Activated naive CD8-positive, alpha-beta T cell treated with anti-CD3 and anti-CD28 coated beads, Interleukin-2, amount 10 ng/mL, durations not matched to agents 7 days and 5 days (primary cell): ENCODE measurements at regions not wholly inside any gene's neighbourhood (a gene's known extent, or its start where the extent isn't known, plus 50 kb on each side); places are given as distances from the start of the nearest gene placed in this dataset.

Experiments used
- ATAC-seq: fragments of 150-1000 bp; cut with Tn5 transposase; one replicate; pipeline ENCODE4 v1.10.0; 2021; ENCODE audit warnings: low read depth, moderate library complexity
- POLR2A ChIA-PET: fragments of 350-600 bp; sonication (Branson Sonifier 250); formaldehyde crosslinking; loops from one replicate; lab custom pipeline; 2021; ENCODE audit warnings: antibody characterized with exemption; lab: Charles Lee
- DNase-seq: peaks from one replicate; pipeline ENCODE4 v3.0.0; 2021
- H3K27ac Mint-ChIP-seq: one replicate; pipeline ENCODE4 v1.8.0; 2022; ENCODE audit warnings: mild to moderate bottlenecking, mixed read lengths
- H3K27me3 Mint-ChIP-seq: one replicate; pipeline ENCODE4 v1.8.0; 2022; ENCODE audit warnings: mild to moderate bottlenecking, moderate library complexity, mixed read lengths
- H3K36me3 Mint-ChIP-seq: one replicate; pipeline ENCODE4 v1.8.0; 2021; ENCODE audit warnings: mild to moderate bottlenecking, mixed read lengths
- H3K4me1 Mint-ChIP-seq: one replicate; pipeline ENCODE4 v1.8.0; 2021; ENCODE audit warnings: mixed read lengths
- H3K4me3 Mint-ChIP-seq: one replicate; pipeline ENCODE4 v1.8.0; 2022; ENCODE audit warnings: mild to moderate bottlenecking, moderate library complexity, mixed read lengths
- H3K9me3 Mint-ChIP-seq: one replicate; pipeline ENCODE4 v1.8.0; 2021; ENCODE audit warnings: mixed read lengths

DNA sequence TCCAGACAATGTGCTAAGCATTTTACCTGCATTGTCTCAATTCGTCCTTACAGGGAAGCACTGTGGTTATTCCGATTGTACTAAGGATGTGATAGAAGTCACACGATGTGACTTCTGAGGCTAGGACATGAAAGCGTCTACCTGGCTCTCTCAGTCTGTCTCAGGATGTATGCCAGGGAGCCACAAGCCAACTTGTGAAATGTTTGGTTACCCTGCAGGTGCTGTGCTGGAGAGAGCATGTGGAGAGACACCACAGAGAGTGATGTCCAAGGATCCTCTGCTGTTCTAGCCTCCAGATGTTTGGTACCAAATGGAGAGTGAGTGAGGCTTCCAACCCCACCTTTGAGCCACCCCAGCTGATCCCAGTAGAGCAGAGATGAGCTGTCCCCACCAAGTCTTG lies 120.1 kb upstream of the IL12B start:
- POLR2A ChIA-PET, result no interaction called here
- no peaks in the 10 kb centered on the region for H3K4me1 Mint-ChIP-seq
- DNase-seq (no peak), ATAC-seq (no peak)
- H3K9me3 Mint-ChIP-seq, result peaks cover 3% of the 10 kb centered on the region
- no peak overlapping the region for H3K4me3 Mint-ChIP-seq
- no peaks in the 10 kb centered on the region for H3K36me3 Mint-ChIP-seq
- H3K27ac Mint-ChIP-seq, result no peak overlapping the region
- peaks cover 35% of the 10 kb centered on the region for H3K27me3 Mint-ChIP-seq

GRCh38 chr5:159451197-159452052 lies 121.1 kb upstream of the IL12B start:
- no peak overlapping the region for H3K4me3 Mint-ChIP-seq
- no peak overlapping the region for H3K27ac Mint-ChIP-seq
- H3K36me3 Mint-ChIP-seq, result no peaks in the 10 kb centered on the region
- DNase-seq, result no peak
- H3K4me1 Mint-ChIP-seq, result peaks cover 3% of the 10 kb centered on the region
- peaks cover 3% of the 10 kb centered on the region for H3K9me3 Mint-ChIP-seq
- ATAC-seq, result no peak
- H3K27me3 Mint-ChIP-seq, result peaks cover 41% of the 10 kb centered on the region
- POLR2A ChIA-PET, result no interaction called here

- Mint-ChIP-seq H3K27ac (no peak overlapping the region), H3K9me3 (peaks cover 3% of the 10 kb centered on the region), H3K27me3 (peaks cover 46% of the 10 kb centered on the region), H3K4me1 (peaks cover 11% of the 10 kb centered on the region), H3K4me3 (no peak overlapping the region), H3K36me3 (no peaks in the 10 kb centered on the region)
- DNase-seq (no peak), ATAC-seq (no peak)
- POLR2A ChIA-PET, result interaction anchor here (1.2 kb wide), 1 partner anchor 42 kb away, joined by 3 read pairs; no protein-coding TSS in a partner anchor
Measured at GRCh38 chr5:159452480-159453167, 122.3 kb upstream of the IL12B start.

- Mint-ChIP-seq H3K4me3 (no peak overlapping the region), H3K9me3 (peaks cover 3% of the 10 kb centered on the region), H3K36me3 (no peaks in the 10 kb centered on the region), H3K4me1 (peaks cover 12% of the 10 kb centered on the region), H3K27ac (no peak overlapping the region), H3K27me3 (peaks cover 46% of the 10 kb centered on the region)
- no peak for DNase-seq
- POLR2A ChIA-PET, result interaction anchor here (1.2 kb wide), 1 partner anchor 43 kb away, joined by 3 read pairs; no protein-coding TSS in a partner anchor
- no peak for ATAC-seq
Measured at GRCh38 chr5:159453209-159453608, 122.9 kb upstream of the IL12B start.

DNA sequence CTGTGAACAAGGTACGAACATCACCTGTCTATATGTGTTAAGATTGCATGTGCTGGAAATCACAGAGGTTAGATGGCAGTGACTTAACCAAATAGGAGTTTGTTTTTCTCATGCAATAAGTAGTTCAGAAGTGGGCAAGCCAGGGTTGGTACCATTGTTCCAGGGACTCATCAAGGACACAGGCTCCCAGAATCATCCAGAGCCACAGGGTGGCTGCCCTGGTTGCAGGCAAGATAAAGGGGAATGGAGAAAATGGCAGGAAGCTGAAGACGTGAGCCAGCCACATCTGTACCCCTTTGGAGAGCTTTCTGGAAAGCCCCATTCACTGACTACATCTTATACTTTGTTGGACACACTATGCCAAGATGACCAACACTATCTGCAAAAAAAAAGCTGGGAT lies 126.0 kb upstream of the IL12B start:
- no peak overlapping the region for H3K4me3 Mint-ChIP-seq

DNA sequence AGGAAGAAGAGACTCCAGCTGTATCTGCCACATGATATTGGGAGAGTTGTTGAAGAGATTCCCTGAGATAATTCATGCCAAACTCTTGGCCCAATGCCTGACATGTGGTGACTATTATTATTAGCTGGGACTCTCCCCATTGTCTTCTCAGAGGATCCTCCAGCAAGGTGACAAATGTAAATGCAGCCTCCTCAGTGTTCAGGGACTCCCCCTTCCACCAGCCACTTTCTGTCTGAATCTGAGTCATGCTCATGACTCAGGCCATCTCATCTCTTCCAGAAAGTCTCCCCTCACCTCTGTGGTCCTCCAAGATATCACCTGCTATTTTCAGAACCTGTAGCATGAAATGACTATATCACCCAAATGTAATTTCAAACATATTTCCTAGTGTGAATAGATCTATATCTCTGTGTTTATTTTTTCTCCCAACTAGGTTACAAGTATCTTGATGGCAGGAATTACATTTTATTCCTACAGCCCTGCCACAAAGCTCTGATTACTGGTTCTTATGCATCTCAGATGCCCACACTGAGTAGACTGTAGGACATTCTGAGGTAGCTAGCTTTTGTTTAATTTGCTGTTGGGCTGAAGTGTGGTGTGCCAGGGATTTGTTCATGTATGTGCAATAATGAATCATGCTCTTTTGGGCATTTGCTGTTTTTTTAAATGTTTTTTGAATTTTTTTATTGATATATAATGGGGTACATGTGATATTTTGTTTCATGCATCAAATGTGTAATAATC lies 126.6 kb upstream of the IL12B start:
- Mint-ChIP-seq H3K4me3 (no peak overlapping the region), H3K27me3 (peaks cover 43% of the 10 kb centered on the region), H3K36me3 (no peaks in the 10 kb centered on the region), H3K9me3 (peaks cover 6% of the 10 kb centered on the region), H3K4me1 (peaks cover 29% of the 10 kb centered on the region), H3K27ac (no peak overlapping the region)
- peak; percentile 79 for ATAC-seq
- POLR2A ChIA-PET, result interaction anchor here (1.2 kb wide), 1 partner anchor 44 kb away, joined by 4 read pairs; no protein-coding TSS in a partner anchor
- DNase-seq, result no peak

More for the DNA sequence above, 126.0 kb upstream of the IL12B start:
- Mint-ChIP-seq H3K9me3 (peaks cover 6% of the 10 kb centered on the region), H3K4me1 (peaks cover 29% of the 10 kb centered on the region), H3K36me3 (no peaks in the 10 kb centered on the region), H3K27ac (no peak overlapping the region), H3K27me3 (peaks cover 43% of the 10 kb centered on the region)
- ATAC-seq, result no peak
- POLR2A ChIA-PET, result interaction anchor here (1.2 kb wide), 1 partner anchor 44 kb away, joined by 4 read pairs; no protein-coding TSS in a partner anchor
- DNase-seq, result no peak

- Mint-ChIP-seq H3K4me1 (peaks cover 29% of the 10 kb centered on the region), H3K27ac (no peak overlapping the region), H3K27me3 (peaks cover 49% of the 10 kb centered on the region), H3K36me3 (no peaks in the 10 kb centered on the region), H3K4me3 (no peak overlapping the region), H3K9me3 (peaks cover 6% of the 10 kb centered on the region)
- no peak for DNase-seq
- POLR2A ChIA-PET, result interaction anchor here (0.6 kb wide), 1 partner anchor 552 kb away, joined by 4 read pairs; no protein-coding TSS in a partner anchor
- peak; percentile 13 for ATAC-seq
Measured at GRCh38 chr5:159458217-159458711, 128.0 kb upstream of the IL12B start.

DNA sequence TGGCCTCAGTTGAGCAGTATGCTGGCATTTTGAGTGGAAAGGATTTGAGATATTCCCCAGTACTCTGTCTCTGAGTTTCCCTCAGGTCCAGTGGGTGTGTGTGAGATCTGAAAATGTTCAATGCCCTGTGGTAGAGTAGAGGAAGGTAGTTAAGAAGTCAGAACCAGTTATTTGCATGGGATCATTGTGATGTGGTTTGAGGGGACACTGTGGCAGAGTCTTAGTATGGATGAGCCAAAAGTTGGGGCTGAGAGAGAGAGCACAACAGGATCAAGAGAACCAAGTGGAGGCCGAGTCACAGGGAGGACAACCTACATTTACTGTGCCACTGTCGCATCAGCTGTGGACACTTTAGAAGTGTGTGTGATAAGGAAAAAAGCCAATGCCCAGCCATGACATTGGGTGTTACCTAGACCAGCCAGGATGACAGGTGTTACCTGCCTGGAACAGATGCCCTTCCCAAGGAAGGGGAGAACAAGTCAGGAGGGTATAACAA lies 128.9 kb upstream of the IL12B start:
- no peaks in the 10 kb centered on the region for H3K36me3 Mint-ChIP-seq
- POLR2A ChIA-PET, result interaction anchor here (0.6 kb wide), 1 partner anchor 551 kb away, joined by 4 read pairs; no protein-coding TSS in a partner anchor
- ATAC-seq, result no peak
- no peak overlapping the region for H3K27ac Mint-ChIP-seq
- peaks cover 29% of the 10 kb centered on the region for H3K4me1 Mint-ChIP-seq
- no peak for DNase-seq
- no peak overlapping the region for H3K4me3 Mint-ChIP-seq
- H3K9me3 Mint-ChIP-seq, result peaks cover 5% of the 10 kb centered on the region
- peaks cover 43% of the 10 kb centered on the region for H3K27me3 Mint-ChIP-seq

- H3K36me3 Mint-ChIP-seq, result no peaks in the 10 kb centered on the region
- DNase-seq (no peak), ATAC-seq (peak; percentile 16)
- peaks cover 38% of the 10 kb centered on the region for H3K27me3 Mint-ChIP-seq
- H3K4me3 Mint-ChIP-seq, result no peak overlapping the region
- no peak overlapping the region for H3K27ac Mint-ChIP-seq
- peaks cover 3% of the 10 kb centered on the region for H3K9me3 Mint-ChIP-seq
- H3K4me1 Mint-ChIP-seq, result peaks cover 29% of the 10 kb centered on the region
- POLR2A ChIA-PET, result no interaction called here
Measured at GRCh38 chr5:159459951-159460538, 129.8 kb upstream of the IL12B start.

DNA sequence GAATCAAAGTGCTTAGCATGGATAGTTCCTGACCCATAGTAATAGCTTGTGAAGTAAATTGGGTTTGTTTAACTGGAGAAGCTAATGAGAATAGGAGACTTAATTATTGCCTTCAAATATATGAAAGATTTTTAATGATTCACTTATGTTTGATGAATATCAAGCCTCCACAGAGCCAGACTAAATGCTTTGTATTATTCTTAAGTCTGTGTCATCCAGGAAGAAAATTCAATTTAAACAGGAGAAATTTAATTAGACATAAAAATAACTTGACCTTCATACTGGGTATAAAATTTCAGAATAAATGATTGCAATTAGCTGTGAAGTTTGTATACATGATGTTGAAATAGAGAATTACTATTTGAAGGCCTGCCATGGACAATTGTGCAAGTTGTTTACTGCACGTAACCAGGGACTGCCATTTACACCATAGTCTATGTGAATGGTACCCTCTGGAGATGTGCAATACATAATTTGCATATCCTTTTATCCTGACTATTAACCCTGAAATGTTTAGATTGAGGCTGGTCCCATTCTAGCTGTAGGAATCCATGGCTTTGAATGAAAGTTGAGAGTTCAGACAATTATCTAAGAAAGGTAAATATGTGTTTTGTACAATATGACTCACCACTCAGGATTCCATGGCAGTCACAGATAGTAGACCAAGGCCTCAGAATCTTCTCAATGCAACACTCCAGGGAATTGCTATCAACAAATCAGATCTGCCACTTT lies 133.5 kb upstream of the IL12B start:
- POLR2A ChIA-PET, result no interaction called here
- ATAC-seq, result no peak
- Mint-ChIP-seq H3K4me1 (peaks cover 17% of the 10 kb centered on the region), H3K27me3 (peaks cover 34% of the 10 kb centered on the region), H3K9me3 (peaks cover 2% of the 10 kb centered on the region), H3K4me3 (no peak overlapping the region), H3K27ac (no peak overlapping the region), H3K36me3 (no peaks in the 10 kb centered on the region)
- no peak for DNase-seq

GRCh38 chr5:159465604-159466003 lies 135.3 kb upstream of the IL12B start:
- DNase-seq (no peak), ATAC-seq (no peak)
- Mint-ChIP-seq H3K27ac (no peak overlapping the region), H3K36me3 (no peaks in the 10 kb centered on the region), H3K4me3 (no peak overlapping the region), H3K4me1 (peaks cover 21% of the 10 kb centered on the region), H3K27me3 (peaks cover 29% of the 10 kb centered on the region), H3K9me3 (no peaks in the 10 kb centered on the region)
- POLR2A ChIA-PET, result no interaction called here

- H3K4me3 Mint-ChIP-seq, result no peak overlapping the region
- H3K36me3 Mint-ChIP-seq, result no peaks in the 10 kb centered on the region
- H3K4me1 Mint-ChIP-seq, result peaks cover 21% of the 10 kb centered on the region
- H3K9me3 Mint-ChIP-seq, result peaks cover 3% of the 10 kb centered on the region
- ATAC-seq, result no peak
- H3K27ac Mint-ChIP-seq, result no peak overlapping the region
- H3K27me3 Mint-ChIP-seq, result peaks cover 26% of the 10 kb centered on the region
- POLR2A ChIA-PET, result no interaction called here
- DNase-seq, result no peak
Measured at GRCh38 chr5:159467666-159468065, 137.4 kb upstream of the IL12B start.
